GM19193 (cell line): ENCODE measurements at regions not wholly inside any gene's neighbourhood (a gene's known extent, or its start where the extent isn't known, plus 50 kb on each side); places are given as distances from the start of the nearest gene placed in this dataset.

Experiments used
- POLR2A ChIP-seq: IDR thresholded peaks from 4 replicates; pipeline ENCODE4 v1.6.1; 2011; ENCODE audit not compliant: insufficient read depth, insufficient read length; ENCODE audit errors: extremely low read depth

GRCh38 chr10:3723766-3724165 is 61.2 kb downstream of the KLF6 start:
- no peak for TF ChIP-seq POLR2A

- TF ChIP-seq POLR2A, result no peak
Observed at GRCh38 chr10:3720228-3721019, 64.6 kb downstream of the KLF6 start.

DNA sequence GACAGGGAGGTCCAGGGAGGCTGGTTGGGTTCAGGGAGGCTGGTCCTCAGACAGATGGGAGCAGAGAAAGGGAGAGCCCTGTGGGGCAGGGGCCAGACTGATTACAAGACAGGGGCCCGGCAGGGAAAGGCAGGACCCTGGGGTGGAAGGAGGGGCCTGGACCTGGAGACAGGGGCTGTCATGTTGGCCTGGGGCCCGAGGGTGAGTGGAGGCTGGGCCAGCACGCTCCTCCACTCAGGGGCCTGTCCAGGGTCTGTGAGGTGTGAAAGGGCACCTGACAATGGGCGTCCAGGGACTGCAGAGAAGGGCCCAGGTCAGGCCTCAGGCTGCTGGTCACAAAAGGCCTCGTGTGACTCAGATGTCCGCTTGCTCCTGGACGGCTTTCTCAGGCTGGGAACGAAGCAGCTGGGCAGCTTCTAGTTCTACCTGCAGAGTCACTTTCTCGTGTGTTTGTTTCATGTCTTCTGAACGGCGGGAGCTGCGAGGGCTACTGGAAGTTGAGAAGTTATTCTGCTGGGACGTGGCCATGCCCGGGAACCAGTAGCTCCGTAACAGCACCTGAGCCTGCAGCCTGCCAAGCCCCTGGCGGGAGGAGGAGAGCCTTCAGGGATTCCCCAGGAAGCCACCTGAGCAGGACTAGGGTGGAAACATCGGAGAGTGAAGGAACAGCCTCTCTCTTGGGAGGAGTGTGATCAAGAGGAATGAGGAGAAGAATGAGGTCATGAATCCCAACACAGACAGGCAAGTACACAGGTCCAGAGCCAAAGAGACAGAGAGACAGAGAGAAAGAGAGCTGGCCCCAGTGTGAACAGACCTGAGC is 65.8 kb downstream of the KLF6 start:
- no peak for TF ChIP-seq POLR2A

GRCh38 chr10:3716093-3716492 is 68.9 kb downstream of the KLF6 start:
- TF ChIP-seq POLR2A, result no peak

- no peak for TF ChIP-seq POLR2A
Observed at GRCh38 chr10:3714967-3715366, 70.0 kb downstream of the KLF6 start.

- TF ChIP-seq POLR2A, result no peak
Observed at GRCh38 chr10:3714531-3714930, 70.5 kb downstream of the KLF6 start.

DNA sequence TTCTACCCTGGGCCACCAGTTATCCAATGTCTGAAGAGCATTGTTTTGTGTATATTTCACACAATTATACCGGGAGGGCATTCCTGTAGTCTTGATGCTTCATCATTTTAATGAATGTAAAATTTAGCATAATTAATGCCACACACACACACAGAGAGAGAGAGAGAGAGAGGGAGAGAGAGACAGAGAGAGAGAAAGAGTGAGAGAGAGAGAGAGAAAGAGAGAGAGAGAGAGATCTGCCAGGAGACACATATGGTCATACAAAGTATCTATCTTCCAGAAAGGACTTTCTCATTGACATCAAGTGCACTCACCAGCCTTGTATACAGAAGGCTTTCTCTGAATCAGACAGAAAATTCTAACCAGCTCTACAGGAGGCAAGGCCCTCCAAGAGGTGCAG is 72.3 kb downstream of the KLF6 start:
- no peak for TF ChIP-seq POLR2A

GRCh38 chr10:3711918-3712317 is 73.1 kb downstream of the KLF6 start:
- no peak for TF ChIP-seq POLR2A

- TF ChIP-seq POLR2A, result no peak
Observed at GRCh38 chr10:3710764-3711163, 74.2 kb downstream of the KLF6 start.

DNA sequence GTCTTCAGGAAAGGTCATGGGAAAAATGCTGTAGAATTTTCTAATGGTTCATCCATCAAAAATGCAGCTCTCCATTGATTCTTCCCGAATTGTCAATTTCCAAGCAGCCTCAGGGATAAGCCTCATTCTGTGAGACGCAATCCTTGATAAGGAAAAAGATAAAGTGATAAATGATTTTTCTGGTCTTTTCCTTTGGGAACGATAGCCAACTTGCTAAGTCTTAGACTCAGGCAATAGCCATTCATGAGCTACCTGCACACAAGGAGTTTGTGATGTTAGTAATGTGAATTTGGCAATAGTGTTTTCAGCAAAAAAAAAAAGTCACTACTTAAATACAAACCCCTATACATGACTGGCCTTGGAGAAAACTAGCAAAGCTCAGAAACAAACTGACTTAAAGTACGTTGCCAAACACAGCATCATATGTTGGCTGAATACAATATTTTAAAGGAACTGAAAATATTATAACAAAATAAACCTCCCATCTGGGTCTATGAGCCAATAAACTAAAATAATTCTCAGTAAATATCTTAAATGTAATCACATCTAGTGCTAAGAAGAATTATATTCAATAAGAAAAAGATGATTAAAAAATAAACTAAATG is 75.5 kb downstream of the KLF6 start:
- no peak for TF ChIP-seq POLR2A

- TF ChIP-seq POLR2A, result no peak
Observed at GRCh38 chr10:3708852-3709251, 76.2 kb downstream of the KLF6 start.

GRCh38 chr10:3704565-3705325 is 80.3 kb downstream of the KLF6 start:
- TF ChIP-seq POLR2A, result no peak

DNA sequence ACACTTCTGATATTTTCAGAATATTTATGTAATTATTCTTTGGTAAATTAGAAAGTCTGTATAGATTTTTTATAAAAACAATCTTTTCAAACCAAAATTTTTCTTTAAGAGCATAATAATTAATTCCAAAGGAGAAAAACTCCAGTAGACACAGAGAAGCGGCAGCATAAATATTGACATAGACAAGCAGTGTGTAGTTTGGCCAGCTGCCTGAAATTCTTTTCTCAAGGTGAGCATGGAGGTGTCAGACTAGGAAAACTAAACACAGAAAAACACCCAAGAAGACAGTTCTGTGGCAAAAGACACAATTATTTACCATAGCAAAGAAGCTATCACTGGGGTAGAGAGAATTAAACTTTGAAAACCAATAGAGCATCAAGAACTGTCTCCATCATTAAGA is 82.4 kb downstream of the KLF6 start:
- no peak for TF ChIP-seq POLR2A

GRCh38 chr10:3702056-3702546 is 82.9 kb downstream of the KLF6 start:
- TF ChIP-seq POLR2A, result no peak

DNA sequence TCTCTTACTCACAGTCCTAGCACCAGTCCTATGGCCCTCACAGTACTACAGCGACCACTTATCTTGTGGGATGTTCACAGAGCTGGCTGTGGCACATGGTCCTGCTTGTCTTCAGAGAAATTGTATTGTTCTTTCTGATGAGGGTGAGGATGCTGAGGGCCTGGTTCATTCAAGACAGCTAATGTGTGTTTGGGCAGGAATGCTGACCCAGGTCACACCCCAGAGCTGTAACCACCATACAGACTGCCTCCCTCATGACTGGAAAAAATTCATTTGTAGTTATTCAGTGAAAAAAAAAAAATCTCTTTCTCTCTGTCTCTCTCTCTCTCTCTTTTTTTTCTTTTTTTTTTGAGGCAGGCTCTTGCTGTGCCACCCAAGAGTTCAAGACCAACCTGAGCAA is 83.5 kb downstream of the KLF6 start:
- no peak for TF ChIP-seq POLR2A

DNA sequence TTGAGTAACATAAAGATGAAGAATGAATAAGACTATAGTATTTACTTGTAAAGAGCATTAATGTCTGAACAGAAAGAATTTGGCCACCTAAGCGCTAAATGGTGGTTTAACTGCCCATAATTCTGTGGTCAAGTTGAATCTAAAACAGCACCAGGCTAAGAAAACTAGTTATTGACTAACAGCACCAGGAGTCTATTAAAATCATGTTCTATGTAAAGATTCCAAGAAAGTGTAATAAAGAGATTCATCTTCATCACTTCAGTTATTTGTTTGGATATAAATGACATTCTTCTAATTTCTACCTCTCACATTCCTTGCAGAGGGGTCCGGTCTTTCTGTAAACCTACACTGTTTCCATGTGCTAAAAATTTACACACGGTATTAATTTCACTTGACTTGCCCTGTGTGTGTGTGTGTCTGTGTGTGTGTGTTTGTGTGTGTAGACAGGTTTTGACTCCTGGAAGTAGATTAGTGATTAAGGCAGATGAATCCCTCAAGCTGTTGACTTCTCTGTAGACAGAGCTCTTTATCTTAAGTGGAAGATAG is 84.4 kb downstream of the KLF6 start:
- TF ChIP-seq POLR2A, result no peak
